Ishikawa (cell line): ENCODE measurements at regions not wholly inside any gene's neighbourhood (a gene's known extent, or its start where the extent isn't known, plus 50 kb on each side); places are given as distances from the start of the nearest gene placed in this dataset.

Experiments used
- EP300 ChIP-seq: IDR thresholded peaks from 2 replicates; pipeline ENCODE4 v1.6.1; 2012; ENCODE audit warnings: borderline replicate concordance
- FOXM1 ChIP-seq: IDR thresholded peaks from 2 replicates; pipeline ENCODE4 v1.6.1; 2012; ENCODE audit warnings: low read depth, borderline replicate concordance
- NFIC ChIP-seq: IDR thresholded peaks from 2 replicates; pipeline ENCODE4 v1.6.1; 2012
- TF ChIP-seq, protein P1 (sequence below): IDR thresholded peaks from 2 replicates; pipeline ENCODE4 v1.6.1; 2012; ENCODE audit warnings: low read depth, mild to moderate bottlenecking

DNA sequence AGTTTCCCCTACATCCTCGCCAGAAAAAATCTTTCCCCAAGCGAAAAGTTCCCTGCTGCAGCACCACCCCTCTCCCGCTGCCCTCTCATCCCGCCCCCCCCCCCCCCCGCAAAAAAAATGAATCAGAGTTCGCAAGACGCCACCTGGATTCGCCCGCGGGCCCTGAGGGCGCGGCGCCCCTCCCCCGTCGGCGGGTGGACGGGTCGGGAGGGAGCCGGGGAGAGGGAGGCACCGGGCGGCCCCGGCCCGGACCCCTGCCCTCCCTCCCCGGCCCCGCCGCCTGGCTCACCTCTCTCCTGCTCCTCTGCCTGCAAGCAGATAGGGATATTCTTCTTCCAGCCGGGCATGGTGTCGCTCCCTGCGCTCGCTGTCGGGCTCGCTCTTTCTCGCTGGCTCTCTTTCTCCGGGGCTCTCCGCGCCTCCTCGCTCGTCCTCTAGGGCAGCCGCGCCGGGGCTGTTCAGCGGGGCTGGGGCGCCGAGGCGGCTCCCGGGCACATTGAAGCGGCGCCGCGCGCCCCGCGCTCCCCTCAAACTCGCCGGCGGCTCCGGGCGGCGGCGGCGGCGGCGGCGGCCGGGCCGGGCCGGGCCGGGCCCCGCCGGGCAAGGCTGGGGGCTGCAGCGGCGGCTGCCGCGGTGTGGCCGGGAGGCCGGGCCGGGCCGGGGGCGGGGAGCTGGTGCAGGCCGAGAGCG, 200.3 kb upstream of the CAND1 start:
- TF ChIP-seq, protein P1, sequence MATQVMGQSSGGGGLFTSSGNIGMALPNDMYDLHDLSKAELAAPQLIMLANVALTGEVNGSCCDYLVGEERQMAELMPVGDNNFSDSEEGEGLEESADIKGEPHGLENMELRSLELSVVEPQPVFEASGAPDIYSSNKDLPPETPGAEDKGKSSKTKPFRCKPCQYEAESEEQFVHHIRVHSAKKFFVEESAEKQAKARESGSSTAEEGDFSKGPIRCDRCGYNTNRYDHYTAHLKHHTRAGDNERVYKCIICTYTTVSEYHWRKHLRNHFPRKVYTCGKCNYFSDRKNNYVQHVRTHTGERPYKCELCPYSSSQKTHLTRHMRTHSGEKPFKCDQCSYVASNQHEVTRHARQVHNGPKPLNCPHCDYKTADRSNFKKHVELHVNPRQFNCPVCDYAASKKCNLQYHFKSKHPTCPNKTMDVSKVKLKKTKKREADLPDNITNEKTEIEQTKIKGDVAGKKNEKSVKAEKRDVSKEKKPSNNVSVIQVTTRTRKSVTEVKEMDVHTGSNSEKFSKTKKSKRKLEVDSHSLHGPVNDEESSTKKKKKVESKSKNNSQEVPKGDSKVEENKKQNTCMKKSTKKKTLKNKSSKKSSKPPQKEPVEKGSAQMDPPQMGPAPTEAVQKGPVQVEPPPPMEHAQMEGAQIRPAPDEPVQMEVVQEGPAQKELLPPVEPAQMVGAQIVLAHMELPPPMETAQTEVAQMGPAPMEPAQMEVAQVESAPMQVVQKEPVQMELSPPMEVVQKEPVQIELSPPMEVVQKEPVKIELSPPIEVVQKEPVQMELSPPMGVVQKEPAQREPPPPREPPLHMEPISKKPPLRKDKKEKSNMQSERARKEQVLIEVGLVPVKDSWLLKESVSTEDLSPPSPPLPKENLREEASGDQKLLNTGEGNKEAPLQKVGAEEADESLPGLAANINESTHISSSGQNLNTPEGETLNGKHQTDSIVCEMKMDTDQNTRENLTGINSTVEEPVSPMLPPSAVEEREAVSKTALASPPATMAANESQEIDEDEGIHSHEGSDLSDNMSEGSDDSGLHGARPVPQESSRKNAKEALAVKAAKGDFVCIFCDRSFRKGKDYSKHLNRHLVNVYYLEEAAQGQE = no peak
- TF ChIP-seq EP300 = no peak; the same call in 1 of the 2 replicates
- TF ChIP-seq NFIC = no peak
- TF ChIP-seq FOXM1 = no peak
